HL-60/S4 (cell line): ENCODE measurements at regions not wholly inside any gene's neighbourhood (a gene's known extent, or its start where the extent isn't known, plus 50 kb on each side); places are given as distances from the start of the nearest gene placed in this dataset.

Experiments
- in situ Hi-C: fragments of 300-500 bp; cut with MboI; formaldehyde crosslinking; loops from 2 replicates; pipeline ENCODE4 v1.14.3; 2022; ENCODE audit warnings: low sequenced_read_pairs

DNA sequence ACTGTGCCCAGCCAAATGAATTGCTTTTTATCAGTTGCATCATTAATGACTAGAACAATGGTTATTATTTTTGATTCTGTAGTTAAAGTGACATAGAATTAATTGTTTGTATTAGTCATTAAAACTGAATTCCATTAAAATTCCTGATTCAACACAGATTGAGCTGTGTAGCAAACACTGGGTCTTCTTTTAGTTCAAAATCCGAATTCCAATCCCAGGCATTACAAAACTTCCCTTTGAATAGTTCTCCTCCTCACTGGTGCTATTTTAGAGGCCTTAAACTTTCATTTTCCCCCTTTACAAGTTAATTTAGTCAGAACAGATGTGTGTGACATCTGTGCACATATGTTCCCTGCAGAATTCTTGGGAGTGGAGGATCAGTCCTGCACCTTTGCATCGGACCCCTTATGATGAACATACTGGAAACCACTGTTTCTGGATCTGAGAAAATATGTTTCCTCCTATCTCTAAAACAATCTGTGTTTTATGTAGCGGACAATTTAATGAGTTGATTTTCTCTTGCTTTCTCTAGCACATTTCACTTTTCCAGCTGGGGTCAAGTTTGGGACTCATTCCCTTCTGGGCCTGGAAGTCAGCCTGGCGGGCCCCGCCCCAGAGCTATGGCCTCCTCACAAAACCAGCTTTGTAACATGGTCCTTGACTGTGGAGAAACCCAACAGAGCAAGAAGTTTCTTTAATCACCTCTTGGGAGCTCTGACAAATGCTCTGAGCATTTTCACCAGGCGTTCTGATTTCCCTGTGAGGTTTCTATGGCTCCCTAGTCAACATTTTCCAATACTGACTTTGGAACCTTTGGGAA lies 87.9 kb upstream of the MAMDC2 start:
- in situ Hi-C loops = loop anchor here (25.0 kb wide), 2 partner anchors 282 to 657 kb away; no protein-coding TSS in a partner anchor

DNA sequence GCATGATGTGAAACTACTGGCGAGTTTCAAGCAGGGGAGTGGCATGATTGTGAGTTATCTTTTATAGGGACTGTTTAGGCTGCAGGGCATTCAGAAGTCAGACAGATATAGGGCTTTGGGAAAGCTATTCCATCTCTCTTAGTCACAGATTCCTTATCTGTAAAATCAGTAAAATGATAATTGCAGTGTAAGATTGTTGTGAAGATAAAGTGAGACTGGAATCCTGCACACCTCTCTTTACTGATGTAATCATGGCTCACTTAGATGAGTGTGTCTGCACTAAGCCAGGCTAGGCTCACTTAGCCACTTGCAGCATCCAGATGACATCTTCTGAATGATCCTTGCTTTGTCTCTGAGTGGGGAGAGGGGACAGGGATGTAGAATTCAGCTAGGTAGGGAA lies 81.8 kb upstream of the MAMDC2 start:
- in situ Hi-C loops = loop anchor here (25.0 kb wide), 2 partner anchors 275 to 650 kb away; no protein-coding TSS in a partner anchor

DNA sequence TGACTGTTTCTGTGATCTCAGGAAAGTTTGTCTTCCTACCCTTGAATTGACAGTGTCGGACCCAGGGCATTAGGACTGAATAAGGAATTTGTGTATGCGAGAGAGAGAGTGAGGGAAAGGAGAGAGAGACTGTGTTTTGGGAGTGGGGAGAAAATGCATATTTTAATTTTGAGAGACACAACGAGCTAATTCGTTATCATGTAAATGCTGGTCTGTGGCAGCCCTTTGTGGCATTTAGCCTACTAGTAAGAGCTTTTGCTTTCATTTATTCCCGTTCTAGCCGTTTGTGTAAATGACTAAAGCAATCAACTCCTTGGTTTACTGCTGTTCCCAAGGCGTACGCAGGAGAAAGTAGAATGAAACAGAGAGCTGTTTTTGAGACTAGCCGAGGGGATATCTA lies 79.8 kb upstream of the MAMDC2 start:
- in situ Hi-C loops = loop anchor here (25.0 kb wide), 2 partner anchors 273 to 648 kb away; no protein-coding TSS in a partner anchor

DNA sequence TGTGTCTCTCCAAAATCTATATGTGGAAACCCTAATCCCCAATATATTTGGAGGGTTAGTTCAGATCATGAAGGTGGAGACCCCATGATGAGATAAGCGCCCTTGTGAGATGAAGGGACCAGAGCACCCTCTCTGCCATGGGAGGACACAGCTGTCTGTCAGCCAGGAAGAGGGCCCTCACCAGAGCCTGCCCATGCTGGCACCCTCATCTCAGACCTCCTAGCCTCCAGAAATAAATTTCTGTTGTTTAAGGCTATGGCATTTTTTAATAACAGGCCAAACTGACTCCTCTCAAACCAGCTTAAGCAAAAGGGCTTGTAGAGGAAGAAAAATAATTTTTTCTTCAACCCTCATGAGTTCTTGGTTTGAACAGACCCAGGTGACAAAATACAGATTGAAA lies 79.2 kb upstream of the MAMDC2 start:
- in situ Hi-C loops = loop anchor here (25.0 kb wide), 2 partner anchors 273 to 648 kb away; no protein-coding TSS in a partner anchor

GRCh38 chr9:69965416-69966145 lies 78.1 kb upstream of the MAMDC2 start:
- in situ Hi-C loops = loop anchor here (25.0 kb wide), 2 partner anchors 272 to 647 kb away; no protein-coding TSS in a partner anchor

DNA sequence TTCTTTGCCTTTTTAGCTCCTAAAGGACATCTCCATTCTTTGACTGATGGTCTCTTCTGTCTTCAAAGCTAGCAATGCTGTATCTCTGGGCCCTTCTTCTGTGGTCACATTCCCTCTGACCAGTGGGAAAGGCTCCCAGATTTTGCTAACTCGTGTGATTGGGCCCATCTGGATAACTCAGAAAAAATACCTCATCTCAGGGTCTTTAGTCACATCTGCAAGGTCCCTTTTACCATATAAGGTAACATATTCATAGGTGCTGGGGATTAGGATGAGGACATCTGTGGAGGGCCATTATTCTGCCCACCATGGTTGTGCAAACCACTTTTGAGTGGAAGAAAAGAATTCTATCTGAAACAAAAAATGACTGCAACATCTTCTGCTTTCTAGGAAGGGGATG lies 76.3 kb upstream of the MAMDC2 start:
- in situ Hi-C loops = loop anchor here (25.0 kb wide), 2 partner anchors 270 to 645 kb away; no protein-coding TSS in a partner anchor

GRCh38 chr9:69970001-69970533 lies 73.6 kb upstream of the MAMDC2 start:
- in situ Hi-C loops = loop anchor here (25.0 kb wide), 2 partner anchors 267 to 642 kb away; no protein-coding TSS in a partner anchor

- in situ Hi-C loops = loop anchor here (25.0 kb wide), 2 partner anchors 265 to 640 kb away; no protein-coding TSS in a partner anchor
Observed at GRCh38 chr9:69971643-69972449, 71.8 kb upstream of the MAMDC2 start.

DNA sequence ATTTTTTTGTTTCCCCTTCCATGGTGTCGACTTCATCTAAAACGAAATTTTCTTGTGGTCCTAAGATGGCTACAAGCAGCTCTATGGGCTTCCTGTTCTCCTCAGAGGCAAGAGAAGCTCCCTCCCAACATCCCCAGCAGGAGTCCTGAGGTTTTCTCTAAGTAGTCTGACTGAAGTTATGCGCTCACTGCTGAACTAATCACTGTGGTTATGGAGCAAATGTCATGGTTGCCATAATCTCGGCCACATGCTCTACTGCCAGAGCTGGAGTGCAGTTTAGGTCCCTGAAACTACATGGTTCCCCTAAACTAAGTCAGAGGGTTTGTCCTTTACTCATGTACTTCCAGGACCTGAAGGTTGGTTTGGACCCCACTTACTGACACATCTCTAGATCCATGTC lies 68.0 kb upstream of the MAMDC2 start:
- in situ Hi-C loops = no loop called here

DNA sequence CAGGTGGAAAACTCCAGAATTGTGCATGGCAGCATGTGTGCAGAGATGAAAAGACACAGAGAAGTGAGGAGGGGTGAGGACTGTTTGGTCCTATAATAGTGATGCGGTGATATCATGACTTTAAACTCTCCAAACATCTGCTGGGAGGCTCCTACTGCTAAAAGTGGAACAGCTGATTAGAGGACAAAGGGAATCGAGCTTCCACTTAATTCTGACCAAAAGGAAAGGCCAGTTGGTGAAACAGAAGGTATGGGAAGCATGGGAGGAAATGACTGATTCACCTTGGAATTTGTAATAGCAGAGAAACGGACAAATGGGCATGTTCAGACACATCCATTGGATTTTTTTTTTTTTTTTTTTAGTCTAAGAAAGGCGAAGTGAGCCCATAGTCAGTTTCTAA lies 67.5 kb upstream of the MAMDC2 start:
- in situ Hi-C loops = no loop called here

GRCh38 chr9:69980041-69980440 lies 63.6 kb upstream of the MAMDC2 start:
- in situ Hi-C loops = no loop called here

DNA sequence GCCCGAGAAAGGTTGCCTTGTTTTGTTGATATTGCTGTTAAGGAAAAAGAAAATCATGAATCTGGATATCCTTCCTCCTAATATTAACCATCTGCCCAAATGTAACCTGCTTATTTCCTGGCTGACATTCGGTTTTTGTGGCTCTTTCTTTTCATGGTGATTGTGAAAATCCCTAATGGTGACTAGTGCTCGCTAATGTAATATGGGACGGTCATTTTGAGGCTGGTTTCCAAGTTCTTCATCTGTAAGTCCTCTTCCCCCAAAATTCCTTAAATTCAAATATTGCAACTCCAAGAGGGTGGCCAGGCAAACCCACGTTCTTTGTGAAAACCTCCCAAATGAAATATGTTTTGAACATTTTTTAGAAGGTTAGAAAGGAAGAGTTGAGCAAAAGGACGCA lies 63.1 kb upstream of the MAMDC2 start:
- in situ Hi-C loops = no loop called here

GRCh38 chr9:69981686-69982445 lies 61.8 kb upstream of the MAMDC2 start:
- in situ Hi-C loops = no loop called here

DNA sequence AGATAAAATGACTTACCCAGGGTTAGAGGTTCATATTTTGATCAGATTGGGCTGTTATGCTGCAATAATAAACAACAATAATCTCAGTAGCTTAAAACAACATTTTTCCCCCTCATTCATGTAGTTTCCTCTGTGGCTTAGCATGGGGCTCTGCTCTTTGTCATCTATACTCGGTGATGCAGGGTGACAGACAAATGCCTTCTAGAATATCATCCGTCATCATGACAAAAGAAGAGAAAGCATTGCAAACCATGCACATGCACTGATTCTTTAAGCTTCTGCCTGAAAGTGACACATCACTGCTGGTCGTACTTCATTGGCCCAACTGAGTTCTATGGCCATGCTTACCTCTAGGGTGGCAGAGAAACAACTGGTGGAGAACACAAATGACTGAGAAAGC lies 58.8 kb upstream of the MAMDC2 start:
- in situ Hi-C loops = no loop called here

DNA sequence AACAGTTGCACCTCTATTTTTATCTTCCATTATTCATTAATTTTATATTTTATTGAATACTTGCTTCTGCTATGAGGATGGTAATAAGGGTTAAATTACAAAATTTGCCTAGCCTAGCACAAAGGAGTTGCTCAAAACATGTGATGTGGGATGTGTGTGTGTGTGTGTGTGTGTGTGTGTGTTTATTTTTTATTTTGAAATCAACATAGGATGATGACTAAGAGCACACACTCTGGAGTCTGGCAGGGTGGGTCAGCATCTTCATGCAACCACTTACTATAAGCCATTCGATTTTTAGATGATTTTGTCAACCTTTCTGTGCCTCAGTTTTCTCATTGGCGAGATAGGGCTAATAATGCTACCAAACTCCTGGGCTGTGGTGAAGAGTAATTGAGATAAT lies 57.7 kb upstream of the MAMDC2 start:
- in situ Hi-C loops = no loop called here

DNA sequence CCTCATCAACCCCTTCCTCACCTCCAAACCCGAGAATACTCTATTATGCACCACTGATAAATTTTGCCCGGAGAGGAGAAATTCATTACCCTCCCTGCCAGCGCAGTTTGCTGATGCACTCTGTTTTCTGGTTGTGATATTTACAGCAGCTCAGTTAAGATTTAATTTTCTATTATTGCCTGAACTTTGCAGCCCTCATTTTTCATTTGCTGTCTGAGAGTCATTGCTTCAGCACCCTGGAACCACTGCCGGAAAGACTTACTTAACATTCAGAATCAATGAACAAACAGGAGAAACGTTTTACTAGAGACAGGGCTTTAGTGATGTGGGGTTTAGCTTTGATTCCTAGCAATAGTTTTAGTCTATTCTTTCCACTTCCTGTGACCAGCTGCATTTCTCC lies 56.7 kb upstream of the MAMDC2 start:
- in situ Hi-C loops = no loop called here

- in situ Hi-C loops = no loop called here
Observed at GRCh38 chr9:69987457-69987856, 56.2 kb upstream of the MAMDC2 start.

GRCh38 chr9:69993110-69993509 lies 50.5 kb upstream of the MAMDC2 start:
- in situ Hi-C loops = no loop called here
